ENCODE measurements at regions not wholly inside any gene's neighbourhood (a gene's known extent, or its start where the extent isn't known, plus 50 kb on each side); places are given as distances from the start of the nearest gene placed in this dataset.

- no peak overlapping the region for H3K4me3 Mint-ChIP-seq
- TF ChIP-seq CTCF (IDR thresholded peaks at IDR 0.05): no peak
- POLR2A ChIA-PET: no interaction called here
- H3K27me3 Mint-ChIP-seq: peaks cover 5% of the 10 kb centered on the region
- DNase-seq (peak; percentile 53), ATAC-seq (peak; percentile 54)
- no peaks in the 10 kb centered on the region for H3K9me3 Mint-ChIP-seq
- CTCF ChIA-PET: interaction anchor here (1.3 to 1.4 kb wide), 2 partner anchors 25 to 53 kb away, joined by 3 read pairs; no protein-coding TSS in a partner anchor
- peak overlapping the region; percentile 65 for H3K27ac Mint-ChIP-seq
- intact Hi-C loops (cut with micrococcal nuclease): no loop called here
- H3K36me3 Mint-ChIP-seq (ENCODE audit: low read depth): no peaks in the 10 kb centered on the region
- peaks cover 24% of the 10 kb centered on the region for H3K4me1 Mint-ChIP-seq (ENCODE audit: low read depth)
These were observed 51.3 kb downstream of the GADD45G start for GRCh38 chr9:89655990-89656657.

- intact Hi-C loops (cut with micrococcal nuclease): no loop called here
These were observed 52.5 kb downstream of the GADD45G start for GRCh38 chr9:89657295-89657694.

GRCh38 chr9:89657765-89658164 lies 53.0 kb downstream of the GADD45G start:
- ChIA-PET POLR2A (no interaction called here), CTCF (interaction anchor here (0.7 to 0.8 kb wide), 2 partner anchors 17 to 55 kb away, joined by 3 read pairs; no protein-coding TSS in a partner anchor)
- Mint-ChIP-seq H3K27ac (no peak overlapping the region), H3K4me1 (ENCODE audit: low read depth) (peaks cover 24% of the 10 kb centered on the region), H3K4me3 (no peak overlapping the region), H3K9me3 (no peaks in the 10 kb centered on the region), H3K36me3 (ENCODE audit: low read depth) (no peaks in the 10 kb centered on the region), H3K27me3 (peaks cover 6% of the 10 kb centered on the region)
- ATAC-seq (peak; percentile 96), DNase-seq (peak; percentile 67)
- intact Hi-C loops (cut with micrococcal nuclease): no loop called here
- no peak for TF ChIP-seq CTCF (IDR thresholded peaks at IDR 0.05)

More at GRCh38 chr9:89657295-89657694, 52.5 kb downstream of the GADD45G start:
- DNase-seq (no peak), ATAC-seq (no peak)
- Mint-ChIP-seq H3K27me3 (peaks cover 6% of the 10 kb centered on the region), H3K9me3 (no peaks in the 10 kb centered on the region), H3K4me1 (ENCODE audit: low read depth) (peaks cover 24% of the 10 kb centered on the region), H3K27ac (no peak overlapping the region), H3K4me3 (no peak overlapping the region), H3K36me3 (ENCODE audit: low read depth) (no peaks in the 10 kb centered on the region)
- no peak for TF ChIP-seq CTCF (IDR thresholded peaks at IDR 0.05)
- POLR2A ChIA-PET: no interaction called here
- CTCF ChIA-PET: interaction anchor here (0.7 to 1.3 kb wide), 2 partner anchors 54 to 55 kb away, joined by 3 read pairs; no protein-coding TSS in a partner anchor

- POLR2A ChIA-PET: no interaction called here
- peaks cover 6% of the 10 kb centered on the region for H3K27me3 Mint-ChIP-seq
- no peaks in the 10 kb centered on the region for H3K36me3 Mint-ChIP-seq (ENCODE audit: low read depth)
- peaks cover 24% of the 10 kb centered on the region for H3K4me1 Mint-ChIP-seq (ENCODE audit: low read depth)
- no peak for TF ChIP-seq CTCF (IDR thresholded peaks at IDR 0.05)
- CTCF ChIA-PET: interaction anchor here (0.8 kb wide), 1 partner anchor 17 kb away, joined by 3 read pairs; no protein-coding TSS in a partner anchor
- no peak overlapping the region for H3K4me3 Mint-ChIP-seq
- ATAC-seq (no peak), DNase-seq (no peak)
- H3K27ac Mint-ChIP-seq: no peak overlapping the region
- H3K9me3 Mint-ChIP-seq: no peaks in the 10 kb centered on the region
- intact Hi-C loops (cut with micrococcal nuclease): no loop called here
These were observed 53.6 kb downstream of the GADD45G start for GRCh38 chr9:89658401-89658800.

- H3K27me3 Mint-ChIP-seq: peaks cover 6% of the 10 kb centered on the region
- H3K27ac Mint-ChIP-seq: no peak overlapping the region
- H3K9me3 Mint-ChIP-seq: no peaks in the 10 kb centered on the region
- no peak overlapping the region for H3K4me3 Mint-ChIP-seq
- TF ChIP-seq CTCF (IDR thresholded peaks at IDR 0.05): no peak
- ChIA-PET POLR2A (no interaction called here), CTCF (no interaction called here)
- H3K4me1 Mint-ChIP-seq (ENCODE audit: low read depth): peaks cover 24% of the 10 kb centered on the region
- no peak for DNase-seq
- intact Hi-C loops (cut with micrococcal nuclease): no loop called here
- H3K36me3 Mint-ChIP-seq (ENCODE audit: low read depth): no peaks in the 10 kb centered on the region
- no peak for ATAC-seq
These were observed 54.1 kb downstream of the GADD45G start for GRCh38 chr9:89658931-89659330.

Measured in activated CD8-positive, alpha-beta T cell treated with anti-CD3 and anti-CD28 coated beads for 36 hours (primary cell).